HT1080 (cell line): ENCODE measurements at regions not wholly inside any gene's neighbourhood (a gene's known extent, or its start where the extent isn't known, plus 50 kb on each side); places are given as distances from the start of the nearest gene placed in this dataset.
A peak's percentile ranks its signal among the peaks of the same experiment; 100 is the strongest.

Source experiments
- DNase-seq: peaks from one replicate; pipeline ENCODE4 v3.0.0-alpha.2; 2015; ENCODE audit warnings: low read depth

- DNase-seq: peak; percentile 40
These were observed 303.9 kb upstream of the DUSP10 start for GRCh38 chr1:222045786-222046185.

- no peak for DNase-seq
These were observed 303.3 kb upstream of the DUSP10 start for GRCh38 chr1:222045236-222045635.

- DNase-seq: peak; percentile 20
These were observed 301.8 kb upstream of the DUSP10 start for GRCh38 chr1:222043444-222044292.

GRCh38 chr1:222042120-222042519 lies 300.2 kb upstream of the DUSP10 start:
- DNase-seq: no peak

- no peak for DNase-seq
These were observed 299.1 kb upstream of the DUSP10 start for GRCh38 chr1:222040955-222041354.

- DNase-seq: no peak
These were observed 298.4 kb upstream of the DUSP10 start for GRCh38 chr1:222040121-222040805.

GRCh38 chr1:222038971-222039370 lies 297.1 kb upstream of the DUSP10 start:
- no peak for DNase-seq

GRCh38 chr1:222037720-222038119 lies 295.8 kb upstream of the DUSP10 start:
- no peak for DNase-seq

GRCh38 chr1:222034790-222035189 lies 292.9 kb upstream of the DUSP10 start:
- no peak for DNase-seq

- DNase-seq: no peak
These were observed 291.6 kb upstream of the DUSP10 start for GRCh38 chr1:222033450-222033849.

- DNase-seq: no peak
These were observed 289.4 kb upstream of the DUSP10 start for GRCh38 chr1:222031318-222031717.

- DNase-seq: no peak
These were observed 286.8 kb upstream of the DUSP10 start for GRCh38 chr1:222028676-222029075.

GRCh38 chr1:222028116-222028515 lies 286.2 kb upstream of the DUSP10 start:
- no peak for DNase-seq

- no peak for DNase-seq
These were observed 284.4 kb upstream of the DUSP10 start for GRCh38 chr1:222026280-222026679.

- DNase-seq: no peak
These were observed 281.1 kb upstream of the DUSP10 start for GRCh38 chr1:222023025-222023424.

GRCh38 chr1:222021129-222021528 lies 279.2 kb upstream of the DUSP10 start:
- DNase-seq: no peak

- no peak for DNase-seq
These were observed 278.7 kb upstream of the DUSP10 start for GRCh38 chr1:222020553-222020952.

- DNase-seq: no peak
These were observed 277.1 kb upstream of the DUSP10 start for GRCh38 chr1:222019029-222019428.

- no peak for DNase-seq
These were observed 276.2 kb upstream of the DUSP10 start for GRCh38 chr1:222018041-222018440.

- DNase-seq: no peak
These were observed 273.8 kb upstream of the DUSP10 start for GRCh38 chr1:222015686-222016085.

GRCh38 chr1:222014001-222014400 lies 272.1 kb upstream of the DUSP10 start:
- DNase-seq: no peak

- no peak for DNase-seq
These were observed 270.9 kb upstream of the DUSP10 start for GRCh38 chr1:222012816-222013215.

- DNase-seq: no peak
These were observed 268.4 kb upstream of the DUSP10 start for GRCh38 chr1:222010306-222010705.
